NT2/D1 (cell line): ENCODE measurements at regions not wholly inside any gene's neighbourhood (a gene's known extent, or its start where the extent isn't known, plus 50 kb on each side); places are given as distances from the start of the nearest gene placed in this dataset.

Experiments
- DNase-seq: peaks from one replicate; pipeline ENCODE4 v3.0.0-alpha.2; 2011; ENCODE audit warnings: low read depth, low spot score
- H3K27me3 ChIP-seq: 2 replicates; pipeline ENCODE4 v1.6.0; 2011; ENCODE audit warnings: mild to moderate bottlenecking; ENCODE audit not compliant: insufficient read length, insufficient read depth
- H3K36me3 ChIP-seq: 2 replicates; pipeline ENCODE4 v1.6.1; 2011; ENCODE audit warnings: mild to moderate bottlenecking, low read length, mixed read lengths; ENCODE audit not compliant: insufficient read depth, insufficient read length
- H3K4me1 ChIP-seq: 2 replicates; pipeline ENCODE4 v1.5.1; 2011; ENCODE audit not compliant: insufficient read depth, insufficient read length
- H3K4me3 ChIP-seq: 2 replicates; pipeline ENCODE4 v1.5.1; 2011; ENCODE audit warnings: low read depth; ENCODE audit not compliant: insufficient read length
- H3K9ac ChIP-seq: 2 replicates; pipeline ENCODE4 v1.6.0; 2011; ENCODE audit warnings: low read depth; ENCODE audit not compliant: insufficient read length
- H3K9me3 ChIP-seq: 2 replicates; pipeline ENCODE4 v1.5.1; 2011; ENCODE audit warnings: mild to moderate bottlenecking, low read length; ENCODE audit not compliant: insufficient read depth
- SUZ12 ChIP-seq: IDR thresholded peaks from 2 replicates; pipeline ENCODE4 v1.6.1; 2011; ENCODE audit not compliant: insufficient read length, insufficient read depth; ENCODE audit errors: extremely low read depth
- YY1 ChIP-seq: IDR thresholded peaks from 2 replicates; pipeline ENCODE4 v1.6.1; 2011; ENCODE audit not compliant: insufficient read length, insufficient read depth
- ZNF274 ChIP-seq: IDR thresholded peaks from 2 replicates; pipeline ENCODE4 v1.6.1; 2011; ENCODE audit warnings: mild to moderate bottlenecking, low read depth, low read length

GRCh38 chr4:151931563-151931962, 170.8 kb upstream of the GATB start:
- H3K36me3 ChIP-seq = no peaks in the 10 kb centered on the region
- TF ChIP-seq SUZ12 (no peak), ZNF274 (no peak), YY1 (no peak)
- no peak for DNase-seq
- H3K4me1 ChIP-seq = peaks cover 4% of the 10 kb centered on the region
- H3K4me3 ChIP-seq = no peak overlapping the region
- no peaks in the 10 kb centered on the region for H3K9me3 ChIP-seq
- no peak overlapping the region for H3K9ac ChIP-seq
- no peaks in the 10 kb centered on the region for H3K27me3 ChIP-seq

- H3K9me3 ChIP-seq = no peaks in the 10 kb centered on the region
- H3K9ac ChIP-seq = no peak overlapping the region
- no peak for DNase-seq
- TF ChIP-seq SUZ12 = no peak
- TF ChIP-seq ZNF274 = no peak
- no peak for TF ChIP-seq YY1
- no peaks in the 10 kb centered on the region for H3K36me3 ChIP-seq
- H3K4me1 ChIP-seq = peaks cover 4% of the 10 kb centered on the region
- no peak overlapping the region for H3K4me3 ChIP-seq
- H3K27me3 ChIP-seq = no peaks in the 10 kb centered on the region
Measured at GRCh38 chr4:151930372-151930771, 169.6 kb upstream of the GATB start.

GRCh38 chr4:151928112-151928511, 167.3 kb upstream of the GATB start:
- H3K9ac ChIP-seq = no peak overlapping the region
- H3K4me1 ChIP-seq = peaks cover 4% of the 10 kb centered on the region
- no peak overlapping the region for H3K4me3 ChIP-seq
- no peaks in the 10 kb centered on the region for H3K27me3 ChIP-seq
- DNase-seq = no peak
- no peak for TF ChIP-seq ZNF274
- no peak for TF ChIP-seq SUZ12
- TF ChIP-seq YY1 = no peak
- H3K36me3 ChIP-seq = no peaks in the 10 kb centered on the region
- H3K9me3 ChIP-seq = no peaks in the 10 kb centered on the region

- no peaks in the 10 kb centered on the region for H3K4me1 ChIP-seq
- DNase-seq = no peak
- H3K9ac ChIP-seq = no peak overlapping the region
- no peaks in the 10 kb centered on the region for H3K36me3 ChIP-seq
- H3K9me3 ChIP-seq = no peaks in the 10 kb centered on the region
- H3K27me3 ChIP-seq = no peaks in the 10 kb centered on the region
- TF ChIP-seq YY1 (no peak), SUZ12 (no peak), ZNF274 (no peak)
- H3K4me3 ChIP-seq = no peak overlapping the region
Measured at GRCh38 chr4:151922811-151923210, 162.0 kb upstream of the GATB start.

GRCh38 chr4:151922306-151922705, 161.5 kb upstream of the GATB start:
- TF ChIP-seq YY1 = no peak
- TF ChIP-seq SUZ12 = no peak
- no peaks in the 10 kb centered on the region for H3K36me3 ChIP-seq
- no peaks in the 10 kb centered on the region for H3K4me1 ChIP-seq
- no peak overlapping the region for H3K4me3 ChIP-seq
- no peaks in the 10 kb centered on the region for H3K27me3 ChIP-seq
- H3K9ac ChIP-seq = no peak overlapping the region
- DNase-seq = no peak
- H3K9me3 ChIP-seq = no peaks in the 10 kb centered on the region

- Histone ChIP-seq H3K9ac (no peak overlapping the region), H3K4me1 (no peaks in the 10 kb centered on the region), H3K4me3 (no peak overlapping the region), H3K36me3 (no peaks in the 10 kb centered on the region), H3K9me3 (no peaks in the 10 kb centered on the region), H3K27me3 (no peaks in the 10 kb centered on the region)
- TF ChIP-seq ZNF274 (no peak), YY1 (no peak)
- DNase-seq = no peak
Measured at GRCh38 chr4:151921811-151922210, 161.0 kb upstream of the GATB start.

GRCh38 chr4:151921386-151921785, 160.6 kb upstream of the GATB start:
- no peak for DNase-seq
- Histone ChIP-seq H3K4me1 (no peaks in the 10 kb centered on the region), H3K9me3 (no peaks in the 10 kb centered on the region), H3K27me3 (no peaks in the 10 kb centered on the region), H3K4me3 (no peak overlapping the region), H3K9ac (no peak overlapping the region), H3K36me3 (no peaks in the 10 kb centered on the region)
- TF ChIP-seq YY1 = no peak
- TF ChIP-seq SUZ12 = no peak
- TF ChIP-seq ZNF274 = no peak
